AG04450 (cell line): ENCODE measurements at regions not wholly inside any gene's neighbourhood (a gene's known extent, or its start where the extent isn't known, plus 50 kb on each side); places are given as distances from the start of the nearest gene placed in this dataset.
"Not testable (repeated sequence)": the region's sequence is repeated elsewhere in the genome, so short reads cannot be mapped to it uniquely, and the experiment has no call there.

Experiments
- CTCF ChIA-PET: fragments of 300-600, 350-600 bp; formaldehyde crosslinking; extraction: SDS; loops from one replicate; lab custom pipeline; 2022; ENCODE audit warnings: antibody characterized with exemption, inconsistent platforms; lab: Charles Lee
- POLR2A ChIA-PET: fragments of 350-600 bp; formaldehyde crosslinking; extraction: SDS; loops from one replicate; lab custom pipeline; 2021; ENCODE audit warnings: antibody characterized with exemption, inconsistent platforms; lab: Yijun Ruan, JAX
- DNase-seq: peaks from one replicate; pipeline ENCODE4 v3.0.0-alpha.2; 2011; ENCODE audit warnings: low read depth, low spot score
- H3K27ac ChIP-seq: one replicate; pipeline ENCODE4 v1.5.1; 2012; ENCODE audit warnings: low read depth, low read length, control low read depth
- H3K27me3 ChIP-seq: one replicate; pipeline ENCODE4 v1.6.0; 2012; ENCODE audit warnings: low read length; ENCODE audit not compliant: control insufficient read depth, insufficient read depth
- H3K4me3 ChIP-seq: 2 replicates; pipeline ENCODE4 v1.5.1; 2011; ENCODE audit warnings: mild to moderate bottlenecking, low read depth, low read length, control low read depth
- H3K9me3 ChIP-seq: 2 replicates; pipeline ENCODE4 v1.5.1; 2012; ENCODE audit warnings: low read length; ENCODE audit not compliant: control insufficient read depth, insufficient read depth
- TF ChIP-seq, protein P1 (sequence below): IDR thresholded peaks from 2 replicates; pipeline ENCODE4 v1.5.1; 2011; ENCODE audit warnings: low read depth, low read length, control low read depth, inconsistent platforms

- CTCF ChIA-PET: interaction anchor here (0.6 to 2.5 kb wide), 9 partner anchors 24 to 267 kb away, joined by 3 to 24 read pairs (median 4); no protein-coding TSS in a partner anchor
- POLR2A ChIA-PET: no interaction called here
- Histone ChIP-seq H3K4me3 (no peak overlapping the region), H3K9me3 (no peaks in the 10 kb centered on the region), H3K27ac (no peak overlapping the region), H3K27me3 (no peaks in the 10 kb centered on the region)
- TF ChIP-seq, protein P1, sequence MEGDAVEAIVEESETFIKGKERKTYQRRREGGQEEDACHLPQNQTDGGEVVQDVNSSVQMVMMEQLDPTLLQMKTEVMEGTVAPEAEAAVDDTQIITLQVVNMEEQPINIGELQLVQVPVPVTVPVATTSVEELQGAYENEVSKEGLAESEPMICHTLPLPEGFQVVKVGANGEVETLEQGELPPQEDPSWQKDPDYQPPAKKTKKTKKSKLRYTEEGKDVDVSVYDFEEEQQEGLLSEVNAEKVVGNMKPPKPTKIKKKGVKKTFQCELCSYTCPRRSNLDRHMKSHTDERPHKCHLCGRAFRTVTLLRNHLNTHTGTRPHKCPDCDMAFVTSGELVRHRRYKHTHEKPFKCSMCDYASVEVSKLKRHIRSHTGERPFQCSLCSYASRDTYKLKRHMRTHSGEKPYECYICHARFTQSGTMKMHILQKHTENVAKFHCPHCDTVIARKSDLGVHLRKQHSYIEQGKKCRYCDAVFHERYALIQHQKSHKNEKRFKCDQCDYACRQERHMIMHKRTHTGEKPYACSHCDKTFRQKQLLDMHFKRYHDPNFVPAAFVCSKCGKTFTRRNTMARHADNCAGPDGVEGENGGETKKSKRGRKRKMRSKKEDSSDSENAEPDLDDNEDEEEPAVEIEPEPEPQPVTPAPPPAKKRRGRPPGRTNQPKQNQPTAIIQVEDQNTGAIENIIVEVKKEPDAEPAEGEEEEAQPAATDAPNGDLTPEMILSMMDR: peak; percentile 56
- DNase-seq: peak; percentile 8
Measured at GRCh38 chr5:36777105-36777757, 99.3 kb upstream of the NIPBL start.

- POLR2A ChIA-PET: no interaction called here
- H3K27me3 ChIP-seq: no peaks in the 10 kb centered on the region
- CTCF ChIA-PET: interaction anchor here (0.8 to 2.5 kb wide), 2 partner anchors 49 to 228 kb away, joined by 3 to 24 read pairs; no protein-coding TSS in a partner anchor
- no peak overlapping the region for H3K27ac ChIP-seq
- DNase-seq: no peak
- H3K9me3 ChIP-seq: no peaks in the 10 kb centered on the region; the same call in 1 of the 2 replicates
- no peak overlapping the region for H3K4me3 ChIP-seq
- TF ChIP-seq, protein P1: no peak
Measured at GRCh38 chr5:36778336-36778735, 98.2 kb upstream of the NIPBL start.

DNA sequence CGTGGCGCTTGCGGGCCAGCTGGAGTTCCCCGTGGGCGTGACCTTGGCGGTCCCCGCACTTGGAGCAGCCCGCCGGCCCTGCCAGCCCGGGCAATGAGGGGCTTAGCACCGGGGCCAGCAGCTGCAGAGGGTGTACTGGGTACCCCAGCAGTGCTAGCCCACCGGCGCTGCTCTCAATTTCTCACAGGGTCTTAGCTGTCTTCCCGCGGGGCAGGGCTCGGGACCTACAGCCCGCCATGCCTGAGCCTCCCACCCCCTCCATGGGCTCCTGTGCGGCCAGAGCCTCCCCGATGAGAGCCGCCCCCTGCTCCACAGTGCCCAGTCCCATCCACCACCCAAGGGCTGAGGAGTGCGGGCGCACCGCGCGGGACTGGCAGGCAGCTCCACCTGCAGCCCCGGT lies 94.0 kb upstream of the NIPBL start:
- H3K27ac ChIP-seq, H3K4me3 ChIP-seq, H3K9me3 ChIP-seq, DNase-seq, H3K27me3 ChIP-seq, POLR2A ChIA-PET: not testable (repeated sequence)
- CTCF ChIA-PET: interaction anchor here (1.1 kb wide), 1 partner anchor 53 kb away, joined by 11 read pairs; no protein-coding TSS in a partner anchor

DNA sequence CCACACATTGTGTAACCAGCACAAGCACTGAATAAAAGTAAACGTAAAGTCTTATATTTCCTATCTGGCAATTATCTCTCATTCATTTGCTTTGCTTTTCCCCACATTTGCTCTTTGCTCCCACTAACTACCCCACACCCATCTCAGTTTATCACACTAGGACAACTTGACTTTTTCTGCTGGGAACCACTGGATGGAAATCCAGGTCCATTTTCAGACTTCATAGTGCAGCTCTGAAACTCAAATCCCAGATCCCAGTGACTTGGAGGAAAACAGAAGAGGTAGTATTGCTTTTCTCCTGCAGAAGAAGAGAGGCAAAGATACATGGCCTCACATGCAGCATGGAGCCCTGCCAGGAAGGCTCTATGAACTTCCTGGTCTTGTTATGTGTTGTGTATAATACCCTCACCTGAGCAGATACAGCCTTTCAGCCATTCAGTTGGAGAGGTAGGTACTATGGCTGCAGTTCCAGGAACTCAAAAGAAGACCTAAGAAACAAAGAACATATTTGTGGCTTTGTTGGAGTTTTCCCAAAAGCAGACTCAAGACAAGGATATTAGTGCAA lies 90.0 kb upstream of the NIPBL start:
- ChIA-PET CTCF (no interaction called here), POLR2A (no interaction called here)
- H3K9me3 ChIP-seq: no peaks in the 10 kb centered on the region; the same call in 1 of the 2 replicates
- H3K4me3 ChIP-seq: no peak overlapping the region
- no peak for DNase-seq
- H3K27me3 ChIP-seq: no peaks in the 10 kb centered on the region
- TF ChIP-seq, protein P1: no peak
- H3K27ac ChIP-seq: no peak overlapping the region

DNA sequence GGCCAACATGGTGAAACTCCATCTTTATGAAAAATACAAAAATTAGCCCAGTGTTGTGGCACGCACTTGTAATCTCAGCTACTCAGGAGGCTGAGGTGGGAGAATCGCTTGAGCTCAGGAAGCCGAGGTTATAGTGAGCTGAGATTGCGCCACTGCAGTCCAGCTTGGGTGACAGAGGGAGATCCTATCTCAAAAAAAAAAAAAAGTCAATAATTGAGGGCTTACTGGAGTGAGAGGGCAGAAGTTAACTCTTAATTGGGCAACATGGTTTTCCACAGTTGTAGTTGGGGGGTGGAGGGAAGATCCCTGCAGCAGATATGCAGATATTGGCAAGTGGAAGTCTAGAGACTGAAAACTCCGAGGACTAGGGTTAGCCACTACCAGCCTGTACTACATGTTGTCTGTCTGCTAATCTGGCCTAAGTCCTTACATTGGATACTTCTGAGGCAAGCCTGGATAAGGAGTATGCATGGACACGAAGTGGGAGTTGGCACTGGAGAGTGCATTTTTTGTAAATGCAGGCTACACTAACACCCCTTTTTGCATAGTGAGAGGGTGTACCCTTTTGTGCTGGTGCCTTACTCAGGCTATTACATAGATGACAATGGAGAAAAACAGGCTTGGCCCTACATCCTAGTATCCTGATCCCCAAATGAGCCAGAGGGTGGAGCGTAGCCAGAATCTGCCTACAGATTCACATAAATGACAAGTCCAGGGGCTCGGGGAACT lies 89.0 kb upstream of the NIPBL start:
- Histone ChIP-seq H3K4me3 (no peak overlapping the region), H3K9me3 (no peaks in the 10 kb centered on the region; the same call in 1 of the 2 replicates), H3K27me3 (no peaks in the 10 kb centered on the region), H3K27ac (no peak overlapping the region)
- DNase-seq: no peak
- ChIA-PET POLR2A (no interaction called here), CTCF (no interaction called here)
- TF ChIP-seq, protein P1: no peak
